Germinal center (tissue), 1 donor: ENCODE measurements at regions not wholly inside any gene's neighbourhood (a gene's known extent, or its start where the extent isn't known, plus 50 kb on each side); places are given as distances from the start of the nearest gene placed in this dataset.
A peak's percentile ranks its signal among the peaks of the same experiment; 100 is the strongest.

Experiments
- DNase-seq: peaks from one replicate; pipeline ENCODE4 v3.0.0; 2012; ENCODE audit warnings: mixed read lengths, low spot score

DNA sequence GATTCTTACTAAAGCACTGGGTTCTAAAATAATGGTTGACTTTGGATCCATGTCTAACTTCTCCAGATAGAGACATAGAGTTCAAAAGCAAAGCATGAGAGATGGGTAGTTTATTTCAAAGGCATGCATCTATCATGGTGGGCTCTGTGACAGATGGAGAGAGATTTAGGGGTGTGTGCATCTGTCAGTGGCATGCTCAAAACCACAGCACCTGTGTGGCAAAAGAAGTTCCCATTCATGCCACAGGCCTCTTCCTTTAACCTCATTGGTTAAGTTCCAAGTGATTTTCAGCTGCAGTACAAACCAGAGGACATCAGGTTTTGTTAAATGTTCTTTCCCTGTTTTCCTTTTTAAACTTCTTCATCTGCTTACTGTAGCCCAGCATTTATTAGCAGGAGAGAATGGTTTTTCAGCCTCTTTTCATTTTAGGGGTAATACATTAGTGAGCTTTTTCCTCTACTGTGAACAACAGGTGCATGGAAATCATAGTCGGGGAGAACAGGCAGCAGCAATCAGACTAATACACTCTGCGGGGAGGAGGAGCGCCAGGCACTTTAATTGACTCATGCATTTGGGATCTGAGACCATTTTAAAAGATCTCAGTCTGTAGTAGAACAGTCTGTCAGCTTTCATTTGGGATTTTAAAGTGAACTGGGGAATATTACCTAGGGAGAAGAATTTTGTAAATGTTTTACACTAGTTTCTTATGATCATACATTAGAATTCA is 52.4 kb upstream of the UPP2 start:
- DNase-seq, result no peak

GRCh38 chr2:158048327-158048726 is 53.3 kb upstream of the UPP2 start:
- DNase-seq, result no peak

GRCh38 chr2:158047156-158047611 is 54.5 kb upstream of the UPP2 start:
- DNase-seq, result no peak

GRCh38 chr2:158046121-158046880 is 55.4 kb upstream of the UPP2 start:
- DNase-seq, result no peak

GRCh38 chr2:158045362-158045761 is 56.3 kb upstream of the UPP2 start:
- no peak for DNase-seq

DNA sequence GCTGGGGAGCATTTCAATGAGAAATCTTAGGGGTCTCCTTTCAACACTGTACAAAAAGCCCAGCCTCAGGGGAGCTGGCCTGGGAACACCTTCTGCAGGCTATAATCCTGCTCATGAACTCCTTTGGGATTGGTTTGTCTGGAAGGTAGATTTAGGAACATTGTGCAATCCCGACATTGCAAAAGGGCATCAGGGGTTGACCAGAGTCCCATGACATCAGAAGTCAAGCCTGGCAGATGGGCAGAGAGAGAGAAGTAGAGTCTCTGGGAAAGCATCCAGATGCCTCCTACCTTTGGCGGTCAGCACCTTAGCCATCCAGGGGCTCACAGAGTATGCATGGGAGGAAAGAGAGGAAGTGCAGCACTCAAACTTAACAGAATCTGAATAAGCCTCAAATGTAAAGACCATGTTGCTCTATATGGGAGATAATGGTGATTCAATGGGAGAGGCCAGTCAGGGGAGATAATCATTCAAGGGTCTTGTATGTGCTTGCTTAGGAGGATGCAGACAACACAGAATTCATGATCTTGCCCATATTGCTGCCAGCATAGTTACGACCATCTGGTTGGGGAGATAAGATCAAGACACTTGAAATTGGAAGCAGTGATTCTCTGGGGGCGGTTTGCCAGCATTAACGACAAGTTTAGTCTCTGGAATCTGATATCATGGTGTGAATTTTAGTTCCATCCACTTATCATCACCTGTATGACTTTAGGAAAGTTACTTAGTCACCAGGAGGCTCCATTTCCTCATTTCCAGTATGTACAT is 58.3 kb upstream of the UPP2 start:
- no peak for DNase-seq

DNA sequence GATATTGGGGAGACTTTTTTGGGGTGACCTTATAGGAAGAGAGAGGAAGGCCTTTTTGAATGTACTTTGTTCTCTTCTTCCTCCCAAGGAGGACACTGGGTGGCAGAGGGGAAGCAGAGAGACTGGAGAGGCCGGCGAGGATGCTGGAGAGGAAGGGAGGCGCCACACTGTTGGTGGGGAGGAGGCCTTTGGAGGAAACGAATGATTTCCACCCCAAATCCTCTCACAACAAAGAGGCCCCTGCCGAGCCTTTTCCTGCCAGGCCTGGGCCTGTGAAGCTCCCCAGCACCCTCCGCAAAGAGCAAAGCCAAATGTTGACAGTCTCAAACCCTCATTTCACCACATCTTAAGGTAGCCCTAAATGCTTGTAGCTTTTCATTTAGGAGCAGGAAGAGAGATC is 59.0 kb upstream of the UPP2 start:
- DNase-seq, result no peak

GRCh38 chr2:158042245-158042644 is 59.4 kb upstream of the UPP2 start:
- no peak for DNase-seq

GRCh38 chr2:158041400-158041799 is 60.3 kb upstream of the UPP2 start:
- no peak for DNase-seq

GRCh38 chr2:158038901-158039300 is 62.8 kb upstream of the UPP2 start:
- DNase-seq, result no peak

- DNase-seq, result no peak
These were observed 67.3 kb upstream of the UPP2 start for GRCh38 chr2:158034198-158034866.

- no peak for DNase-seq
These were observed 70.3 kb upstream of the UPP2 start for GRCh38 chr2:158031371-158031770.

- no peak for DNase-seq
These were observed 76.2 kb upstream of the UPP2 start for GRCh38 chr2:158025255-158025996.

- DNase-seq, result peak; percentile 21
These were observed 77.3 kb upstream of the UPP2 start for GRCh38 chr2:158024288-158024898.

- DNase-seq, result no peak
These were observed 78.8 kb upstream of the UPP2 start for GRCh38 chr2:158022888-158023287.

GRCh38 chr2:158021226-158021625 is 80.5 kb upstream of the UPP2 start:
- DNase-seq, result no peak

- no peak for DNase-seq
These were observed 86.1 kb upstream of the UPP2 start for GRCh38 chr2:158015428-158016076.

DNA sequence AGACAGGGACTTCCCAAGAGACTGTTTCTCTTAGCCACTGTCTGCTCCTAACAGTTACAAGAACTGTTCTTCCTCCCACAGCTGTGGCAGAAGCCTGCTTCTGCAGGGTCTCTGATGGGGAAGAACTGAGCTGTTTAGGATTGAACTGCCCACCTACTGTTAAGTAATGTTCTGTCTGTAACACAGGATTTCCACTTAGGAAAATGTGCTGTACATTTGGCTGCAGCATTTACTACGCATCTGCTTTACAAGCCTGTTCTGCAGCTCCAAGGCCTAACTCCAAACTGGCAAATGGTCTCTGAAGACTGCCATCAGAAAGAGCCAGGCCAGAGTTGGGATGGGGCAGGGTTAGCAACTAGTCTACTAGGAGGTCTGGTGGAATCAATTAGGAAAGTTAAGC is 87.8 kb upstream of the UPP2 start:
- DNase-seq, result no peak

- no peak for DNase-seq
These were observed 90.5 kb upstream of the UPP2 start for GRCh38 chr2:158011055-158011771.

DNA sequence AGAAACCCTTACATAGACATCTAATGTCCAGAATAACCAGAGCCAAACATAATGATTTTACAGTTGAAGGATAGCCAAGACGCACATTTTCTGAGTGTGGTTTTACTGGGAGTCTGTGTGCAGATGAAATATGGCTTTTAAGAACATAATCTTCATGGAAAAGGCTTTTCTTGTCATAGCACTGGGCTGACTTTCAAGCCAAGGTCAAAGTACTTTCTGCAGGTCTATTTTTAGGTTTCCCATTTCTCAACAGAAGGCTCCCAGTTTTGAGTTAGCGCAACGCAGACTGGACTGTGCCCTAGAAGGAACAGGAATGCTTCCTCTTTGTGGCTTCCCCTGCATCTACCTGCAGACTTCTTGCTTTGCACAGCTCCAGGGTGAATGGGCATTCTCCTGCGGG is 92.3 kb upstream of the UPP2 start:
- DNase-seq, result no peak
